K562 (cell line): ENCODE measurements at regions not wholly inside any gene's neighbourhood (a gene's known extent, or its start where the extent isn't known, plus 50 kb on each side); places are given as distances from the start of the nearest gene placed in this dataset.

Experiments used
- L3MBTL2 ChIP-seq: fragments of 450-650 bp; IDR thresholded peaks from 2 replicates; pipeline ENCODE4 v1.6.1; 2016; ENCODE audit warnings: mild to moderate bottlenecking, moderate library complexity
- MXI1 ChIP-seq: IDR thresholded peaks from 2 replicates; pipeline ENCODE4 v1.6.1; 2011; ENCODE audit warnings: low read depth, mild to moderate bottlenecking, improper control_type of control experiment, low read length
- POLR2AphosphoS5 ChIP-seq: IDR thresholded peaks from 2 replicates; pipeline ENCODE4 v1.6.1; 2011; ENCODE audit warnings: mild to moderate bottlenecking, low read depth, low read length, moderate library complexity; ENCODE audit not compliant: control insufficient read depth, insufficient read depth
- POLR3A ChIP-seq: IDR thresholded peaks from 2 replicates; pipeline ENCODE4 v1.6.1; 2011; ENCODE audit warnings: borderline replicate concordance, mild to moderate bottlenecking, moderate library complexity; ENCODE audit not compliant: insufficient read length, insufficient read depth; ENCODE audit errors: extremely low read depth
- SLC30A9 ChIP-seq: fragments of 250-450 bp; sonication (Bioruptor Pico); IDR thresholded peaks from 2 replicates; pipeline ENCODE4 v1.8.0; 2022; ENCODE audit warnings: mild to moderate bottlenecking, moderate library complexity
- SP2 ChIP-seq: IDR thresholded peaks from 2 replicates; pipeline ENCODE4 v1.6.1; 2011; ENCODE audit warnings: mild to moderate bottlenecking, low read depth, low read length, moderate library complexity; ENCODE audit not compliant: poor library complexity, severe bottlenecking; ENCODE audit errors: extremely low read depth
- THRAP3 ChIP-seq: fragments of 450-650 bp; IDR thresholded peaks from 2 replicates; pipeline ENCODE4 v1.6.1; 2016; ENCODE audit warnings: mild to moderate bottlenecking, inconsistent platforms, borderline replicate concordance
- ZNF408 ChIP-seq: fragments of 250-450 bp; sonication (Bioruptor Pico); IDR thresholded peaks from 2 replicates; pipeline ENCODE4 v1.4.0; 2020; ENCODE audit warnings: low read depth, mild to moderate bottlenecking, moderate library complexity
- ZNF830 ChIP-seq: fragments of 250-450 bp; sonication (Bioruptor Pico); IDR thresholded peaks from 2 replicates; pipeline ENCODE4 v1.5.0; 2021; ENCODE audit warnings: mild to moderate bottlenecking
- TF ChIP-seq, protein P1 (sequence below), 3 experiments: IDR thresholded peaks in 2 of 3; conservative IDR thresholded peaks in 1 of 3; 2 replicates each; pipeline ENCODE4 v1.5.1; 2011 to 2012; ENCODE audit warnings: low read length in 3 of 3, mild to moderate bottlenecking in 3 of 3, control low read depth in 2 of 3, improper control_type of control experiment in 1 of 3, inconsistent platforms in 1 of 3, low read depth in 1 of 3, mixed read lengths in 1 of 3, moderate library complexity in 1 of 3; ENCODE audit not compliant: insufficient read depth in 2 of 3
- TF ChIP-seq, protein P2 (sequence below), 2 experiments: fragments of 450-650 bp in 1 of 2; IDR thresholded peaks; 2 replicates each; pipeline ENCODE4 v1.6.1; 2011 to 2017; ENCODE audit warnings: low read depth in 2 of 2, antibody characterized with exemption in 1 of 2, borderline replicate concordance in 1 of 2, low read length in 1 of 2, mild to moderate bottlenecking in 1 of 2, mixed read lengths in 1 of 2; ENCODE audit not compliant: control insufficient read depth in 1 of 2
- TF ChIP-seq, protein P3 (sequence below): fragments of 250-450 bp; sonication (Bioruptor Pico); IDR thresholded peaks from 2 replicates; pipeline ENCODE4 v1.8.0; 2022; ENCODE audit warnings: moderate library complexity, mild to moderate bottlenecking, inconsistent platforms
- TF ChIP-seq, protein P4 (sequence below): fragments of 450-650 bp; formaldehyde crosslinking; IDR thresholded peaks from 2 replicates; pipeline ENCODE4 v1.4.0; 2020; ENCODE audit warnings: mild to moderate bottlenecking, moderate library complexity

DNA sequence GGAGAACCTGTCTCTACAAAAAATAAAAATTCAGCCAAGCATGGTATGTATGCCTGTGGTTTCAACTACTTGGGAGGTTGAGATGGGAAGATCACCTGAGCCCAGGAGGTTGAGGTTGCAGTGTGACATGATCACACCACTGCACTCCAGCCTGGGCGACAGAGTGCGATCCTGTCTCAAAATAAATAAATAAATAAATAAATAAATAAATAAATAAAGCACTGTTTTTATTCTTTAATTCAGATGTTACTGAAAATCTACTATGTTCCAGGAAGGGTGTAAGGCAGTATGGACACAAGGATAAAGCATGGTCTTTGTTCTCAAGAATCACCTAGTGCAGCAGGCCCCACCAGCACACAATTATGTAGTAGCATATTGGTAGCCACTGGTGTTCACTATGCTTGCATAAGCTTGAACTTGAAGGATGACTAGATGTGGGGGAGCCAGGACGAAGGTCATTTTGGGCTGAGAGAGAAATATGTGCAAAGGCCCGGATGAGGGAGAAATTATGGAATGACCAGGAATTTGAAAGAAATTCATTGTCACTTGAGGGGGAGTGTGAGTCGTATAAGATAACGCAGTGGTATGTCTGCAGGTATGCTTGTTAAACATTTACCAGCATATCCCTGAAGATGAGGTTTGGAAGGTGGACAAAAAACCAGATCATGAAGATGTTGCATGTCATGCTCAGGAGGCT is 70.2 kb upstream of the CD180 start:
- TF ChIP-seq, protein P1, sequence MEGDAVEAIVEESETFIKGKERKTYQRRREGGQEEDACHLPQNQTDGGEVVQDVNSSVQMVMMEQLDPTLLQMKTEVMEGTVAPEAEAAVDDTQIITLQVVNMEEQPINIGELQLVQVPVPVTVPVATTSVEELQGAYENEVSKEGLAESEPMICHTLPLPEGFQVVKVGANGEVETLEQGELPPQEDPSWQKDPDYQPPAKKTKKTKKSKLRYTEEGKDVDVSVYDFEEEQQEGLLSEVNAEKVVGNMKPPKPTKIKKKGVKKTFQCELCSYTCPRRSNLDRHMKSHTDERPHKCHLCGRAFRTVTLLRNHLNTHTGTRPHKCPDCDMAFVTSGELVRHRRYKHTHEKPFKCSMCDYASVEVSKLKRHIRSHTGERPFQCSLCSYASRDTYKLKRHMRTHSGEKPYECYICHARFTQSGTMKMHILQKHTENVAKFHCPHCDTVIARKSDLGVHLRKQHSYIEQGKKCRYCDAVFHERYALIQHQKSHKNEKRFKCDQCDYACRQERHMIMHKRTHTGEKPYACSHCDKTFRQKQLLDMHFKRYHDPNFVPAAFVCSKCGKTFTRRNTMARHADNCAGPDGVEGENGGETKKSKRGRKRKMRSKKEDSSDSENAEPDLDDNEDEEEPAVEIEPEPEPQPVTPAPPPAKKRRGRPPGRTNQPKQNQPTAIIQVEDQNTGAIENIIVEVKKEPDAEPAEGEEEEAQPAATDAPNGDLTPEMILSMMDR (IDR thresholded peaks at IDR 0.05 in 2 of 3, conservative IDR thresholded peaks at IDR 0.05 in 1 of 3; ENCODE audit: insufficient read depth in 2 of 3, low read depth in 1 of 3, low read length in 3 of 3) = no peak
- TF ChIP-seq ZNF830 (CRISPR knock-in tag) (no peak), POLR2AphosphoS5 (no peak), SP2 (no peak), MXI1 (no peak), ZNF408 (CRISPR knock-in tag) (no peak), POLR3A (no peak), THRAP3 (no peak), L3MBTL2 (no peak), SLC30A9 (CRISPR knock-in tag) (no peak)
- TF ChIP-seq, protein P2, sequence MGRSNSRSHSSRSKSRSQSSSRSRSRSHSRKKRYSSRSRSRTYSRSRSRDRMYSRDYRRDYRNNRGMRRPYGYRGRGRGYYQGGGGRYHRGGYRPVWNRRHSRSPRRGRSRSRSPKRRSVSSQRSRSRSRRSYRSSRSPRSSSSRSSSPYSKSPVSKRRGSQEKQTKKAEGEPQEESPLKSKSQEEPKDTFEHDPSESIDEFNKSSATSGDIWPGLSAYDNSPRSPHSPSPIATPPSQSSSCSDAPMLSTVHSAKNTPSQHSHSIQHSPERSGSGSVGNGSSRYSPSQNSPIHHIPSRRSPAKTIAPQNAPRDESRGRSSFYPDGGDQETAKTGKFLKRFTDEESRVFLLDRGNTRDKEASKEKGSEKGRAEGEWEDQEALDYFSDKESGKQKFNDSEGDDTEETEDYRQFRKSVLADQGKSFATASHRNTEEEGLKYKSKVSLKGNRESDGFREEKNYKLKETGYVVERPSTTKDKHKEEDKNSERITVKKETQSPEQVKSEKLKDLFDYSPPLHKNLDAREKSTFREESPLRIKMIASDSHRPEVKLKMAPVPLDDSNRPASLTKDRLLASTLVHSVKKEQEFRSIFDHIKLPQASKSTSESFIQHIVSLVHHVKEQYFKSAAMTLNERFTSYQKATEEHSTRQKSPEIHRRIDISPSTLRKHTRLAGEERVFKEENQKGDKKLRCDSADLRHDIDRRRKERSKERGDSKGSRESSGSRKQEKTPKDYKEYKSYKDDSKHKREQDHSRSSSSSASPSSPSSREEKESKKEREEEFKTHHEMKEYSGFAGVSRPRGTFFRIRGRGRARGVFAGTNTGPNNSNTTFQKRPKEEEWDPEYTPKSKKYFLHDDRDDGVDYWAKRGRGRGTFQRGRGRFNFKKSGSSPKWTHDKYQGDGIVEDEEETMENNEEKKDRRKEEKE (IDR thresholded peaks at IDR 0.05; ENCODE audit: borderline replicate concordance in 1 of 2, control insufficient read depth in 1 of 2, low read depth in 2 of 2, low read length in 1 of 2) = no peak
- TF ChIP-seq, protein P3, sequence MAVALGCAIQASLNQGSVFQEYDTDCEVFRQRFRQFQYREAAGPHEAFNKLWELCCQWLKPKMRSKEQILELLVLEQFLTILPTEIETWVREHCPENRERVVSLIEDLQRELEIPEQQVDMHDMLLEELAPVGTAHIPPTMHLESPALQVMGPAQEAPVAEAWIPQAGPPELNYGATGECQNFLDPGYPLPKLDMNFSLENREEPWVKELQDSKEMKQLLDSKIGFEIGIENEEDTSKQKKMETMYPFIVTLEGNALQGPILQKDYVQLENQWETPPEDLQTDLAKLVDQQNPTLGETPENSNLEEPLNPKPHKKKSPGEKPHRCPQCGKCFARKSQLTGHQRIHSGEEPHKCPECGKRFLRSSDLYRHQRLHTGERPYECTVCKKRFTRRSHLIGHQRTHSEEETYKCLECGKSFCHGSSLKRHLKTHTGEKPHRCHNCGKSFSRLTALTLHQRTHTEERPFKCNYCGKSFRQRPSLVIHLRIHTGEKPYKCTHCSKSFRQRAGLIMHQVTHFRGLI (CRISPR knock-in tag) = no peak
- TF ChIP-seq, protein P4, sequence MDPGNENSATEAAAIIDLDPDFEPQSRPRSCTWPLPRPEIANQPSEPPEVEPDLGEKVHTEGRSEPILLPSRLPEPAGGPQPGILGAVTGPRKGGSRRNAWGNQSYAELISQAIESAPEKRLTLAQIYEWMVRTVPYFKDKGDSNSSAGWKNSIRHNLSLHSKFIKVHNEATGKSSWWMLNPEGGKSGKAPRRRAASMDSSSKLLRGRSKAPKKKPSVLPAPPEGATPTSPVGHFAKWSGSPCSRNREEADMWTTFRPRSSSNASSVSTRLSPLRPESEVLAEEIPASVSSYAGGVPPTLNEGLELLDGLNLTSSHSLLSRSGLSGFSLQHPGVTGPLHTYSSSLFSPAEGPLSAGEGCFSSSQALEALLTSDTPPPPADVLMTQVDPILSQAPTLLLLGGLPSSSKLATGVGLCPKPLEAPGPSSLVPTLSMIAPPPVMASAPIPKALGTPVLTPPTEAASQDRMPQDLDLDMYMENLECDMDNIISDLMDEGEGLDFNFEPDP (CRISPR knock-in tag) = no peak
